Amniotic stem cell (primary cell): ENCODE measurements at regions not wholly inside any gene's neighbourhood (a gene's known extent, or its start where the extent isn't known, plus 50 kb on each side); places are given as distances from the start of the nearest gene placed in this dataset.
A peak's percentile ranks its signal among the peaks of the same experiment; 100 is the strongest.
"Not testable (repeated sequence)": the region's sequence is repeated elsewhere in the genome, so short reads cannot be mapped to it uniquely, and the experiment has no call there.

Experiments
- DNase-seq: peaks from one replicate; lab custom pipeline; 2025; lab: John Stamatoyannopoulos, UW

DNA sequence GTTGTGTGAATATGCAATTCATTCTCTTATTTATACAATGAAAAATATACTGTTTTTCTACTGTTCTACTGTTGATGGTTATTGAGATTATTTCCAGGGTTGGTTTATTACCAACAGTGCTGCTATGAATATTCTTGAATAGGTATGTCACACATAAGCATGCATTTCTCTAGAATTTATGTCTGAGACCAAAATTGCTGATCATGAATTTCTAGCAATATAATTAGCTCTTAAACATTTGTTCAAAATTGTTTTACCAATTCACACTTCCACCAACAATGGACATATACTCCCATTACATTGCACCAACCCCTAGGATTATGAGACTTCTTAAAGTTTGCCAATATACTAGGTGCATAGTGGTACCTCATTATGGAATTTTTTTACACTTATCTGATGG, 164.1 kb upstream of the KCNQ5 start:
- DNase-seq = no peak

GRCh38 chr6:72458521-72458920, 163.3 kb upstream of the KCNQ5 start:
- no peak for DNase-seq

DNA sequence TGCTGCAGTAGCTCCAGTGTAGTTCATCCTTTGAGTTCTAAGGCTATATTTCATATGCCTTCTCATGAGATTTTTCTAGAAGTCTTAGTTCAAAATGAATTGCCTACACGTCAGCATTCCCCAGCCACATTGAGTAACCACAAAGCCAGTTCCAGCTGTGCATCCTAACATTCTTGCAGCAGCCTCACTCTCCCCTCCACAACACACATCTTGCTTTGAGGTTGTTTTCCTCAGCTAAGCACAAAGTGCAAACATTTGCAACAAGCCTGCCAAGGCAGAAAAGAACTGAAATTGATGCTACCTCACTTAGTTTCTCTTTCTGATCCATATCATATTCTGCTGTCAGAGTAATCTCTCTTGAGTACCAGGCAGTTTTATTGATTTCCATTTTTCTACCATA, 160.7 kb upstream of the KCNQ5 start:
- DNase-seq = no peak

GRCh38 chr6:72464246-72464645, 157.6 kb upstream of the KCNQ5 start:
- DNase-seq = no peak

DNA sequence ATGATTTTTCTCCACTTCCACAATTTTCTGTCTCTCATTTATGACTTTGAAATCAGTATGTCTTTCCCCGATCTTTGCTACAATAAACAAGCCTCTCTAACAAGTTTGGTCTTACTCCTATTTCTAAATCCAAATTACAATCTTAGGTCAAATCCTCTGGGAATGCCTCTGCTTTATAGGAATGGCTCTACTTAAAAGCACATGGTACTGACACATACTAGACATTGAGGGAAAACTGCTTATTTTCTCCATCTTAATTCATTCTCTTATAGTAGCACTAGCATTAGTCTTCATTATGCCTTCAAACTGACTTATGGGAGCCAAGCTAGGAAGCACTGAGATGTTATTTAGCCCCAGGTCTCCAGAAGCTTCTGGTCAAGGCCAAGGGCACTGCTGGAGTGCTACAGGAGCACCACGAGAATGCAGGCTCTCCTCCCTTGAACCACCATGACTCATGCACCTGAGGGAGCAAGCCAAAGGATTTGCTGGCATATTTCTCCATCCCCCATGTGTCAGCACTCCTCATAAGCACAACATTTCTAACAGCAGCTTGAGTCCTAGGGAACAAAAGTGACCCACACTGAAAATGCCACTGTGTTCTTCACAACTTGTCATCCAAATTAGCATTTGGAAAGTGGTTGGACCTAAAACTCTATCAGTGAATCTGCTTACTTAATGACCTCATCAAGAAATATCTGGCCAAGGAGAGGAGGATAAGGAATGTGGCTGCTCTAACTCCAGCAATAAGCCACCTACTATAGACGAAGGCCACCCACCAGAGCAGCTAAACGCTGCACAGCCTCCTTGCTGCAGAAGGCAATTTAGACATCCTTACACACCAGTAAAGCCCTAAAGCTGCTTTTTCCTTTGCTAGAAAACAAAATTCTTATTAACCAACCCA, 156.8 kb upstream of the KCNQ5 start:
- peak; percentile 16 for DNase-seq

DNA sequence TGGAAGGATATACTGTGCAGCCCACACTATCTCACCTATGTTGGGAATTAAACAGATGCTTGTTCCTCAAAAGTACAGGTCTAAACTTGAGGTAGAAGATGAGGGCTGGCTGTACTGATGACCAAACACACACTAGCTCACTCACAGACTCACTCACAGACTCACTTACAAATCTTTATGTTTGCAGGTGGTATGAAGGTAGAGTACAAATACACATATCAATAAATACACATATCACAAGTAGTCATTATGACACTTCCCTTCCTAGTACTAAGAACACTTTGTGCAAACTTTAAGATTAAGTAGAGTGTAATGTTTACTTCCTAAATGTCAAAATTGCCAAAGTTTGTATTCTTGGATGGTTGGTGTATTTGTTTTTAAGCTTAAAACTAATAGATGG, 155.4 kb upstream of the KCNQ5 start:
- no peak for DNase-seq

GRCh38 chr6:72466971-72467566, 154.8 kb upstream of the KCNQ5 start:
- no peak for DNase-seq

GRCh38 chr6:72469406-72469983, 152.4 kb upstream of the KCNQ5 start:
- DNase-seq = not testable (repeated sequence)

- DNase-seq = no peak
Observed at GRCh38 chr6:72476051-72476450, 145.8 kb upstream of the KCNQ5 start.

GRCh38 chr6:72476646-72477045, 145.2 kb upstream of the KCNQ5 start:
- no peak for DNase-seq

DNA sequence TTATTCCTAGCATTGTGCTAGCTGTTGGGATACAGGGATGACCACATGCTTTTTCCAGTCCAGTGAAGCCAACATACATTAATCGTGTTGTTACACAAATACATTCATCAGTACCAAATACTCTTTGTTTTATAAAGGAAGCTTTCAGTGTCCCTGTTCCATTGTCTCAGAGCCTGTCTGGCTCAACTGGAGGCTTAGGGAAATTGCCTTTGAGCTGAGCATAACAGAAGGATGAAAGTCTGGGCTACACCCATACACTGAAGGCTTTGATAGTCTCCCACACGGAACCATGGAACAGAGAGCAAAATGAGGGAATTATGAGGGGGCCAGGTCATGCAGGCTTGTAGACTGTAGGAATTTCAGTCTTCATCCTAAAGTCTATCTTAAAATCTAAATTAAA, 126.4 kb upstream of the KCNQ5 start:
- DNase-seq = no peak

- no peak for DNase-seq
Observed at GRCh38 chr6:72497186-72497585, 124.7 kb upstream of the KCNQ5 start.

GRCh38 chr6:72500669-72501068, 121.2 kb upstream of the KCNQ5 start:
- DNase-seq = no peak

GRCh38 chr6:72504406-72504805, 117.5 kb upstream of the KCNQ5 start:
- DNase-seq = no peak

GRCh38 chr6:72505446-72505845, 116.4 kb upstream of the KCNQ5 start:
- DNase-seq = no peak

DNA sequence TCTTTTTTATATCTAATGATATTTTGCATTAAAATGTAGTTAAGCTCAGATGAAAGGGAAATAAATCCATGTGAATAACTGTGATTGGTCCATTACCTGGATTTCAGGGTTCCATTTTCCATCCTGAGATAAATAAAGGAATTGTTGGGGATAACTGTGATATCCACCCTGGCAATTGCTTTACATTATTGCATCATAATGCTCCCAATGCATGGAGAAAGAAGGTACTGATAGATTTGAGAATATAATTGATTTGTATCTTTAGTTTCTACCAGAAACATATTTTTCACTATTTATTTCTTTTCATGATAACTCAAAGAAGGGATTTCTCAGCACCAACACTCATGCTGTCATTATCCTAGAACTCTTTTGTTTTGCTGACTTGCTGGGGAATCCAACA, 102.0 kb upstream of the KCNQ5 start:
- no peak for DNase-seq

GRCh38 chr6:72521684-72522083, 100.2 kb upstream of the KCNQ5 start:
- no peak for DNase-seq

DNA sequence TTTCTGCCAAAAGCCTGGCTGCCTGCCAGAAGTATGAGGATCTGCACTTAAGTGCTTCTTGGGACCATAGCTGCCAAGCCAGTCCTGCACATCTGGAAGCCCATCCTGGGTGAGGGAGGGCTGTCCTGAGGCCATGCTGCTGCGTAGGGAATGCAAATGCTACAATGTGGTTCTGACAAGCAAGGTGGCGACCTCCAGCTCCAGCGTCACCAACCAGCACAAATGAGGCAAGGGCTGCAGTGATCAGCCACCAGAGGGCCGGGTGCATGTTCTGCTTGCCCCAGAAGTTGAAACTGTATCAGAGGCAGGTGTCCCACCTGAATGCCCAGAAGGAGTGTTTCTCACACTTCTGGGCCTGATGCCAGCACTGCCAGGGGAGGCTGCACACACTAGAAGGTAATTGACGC, 99.1 kb upstream of the KCNQ5 start:
- DNase-seq = no peak

DNA sequence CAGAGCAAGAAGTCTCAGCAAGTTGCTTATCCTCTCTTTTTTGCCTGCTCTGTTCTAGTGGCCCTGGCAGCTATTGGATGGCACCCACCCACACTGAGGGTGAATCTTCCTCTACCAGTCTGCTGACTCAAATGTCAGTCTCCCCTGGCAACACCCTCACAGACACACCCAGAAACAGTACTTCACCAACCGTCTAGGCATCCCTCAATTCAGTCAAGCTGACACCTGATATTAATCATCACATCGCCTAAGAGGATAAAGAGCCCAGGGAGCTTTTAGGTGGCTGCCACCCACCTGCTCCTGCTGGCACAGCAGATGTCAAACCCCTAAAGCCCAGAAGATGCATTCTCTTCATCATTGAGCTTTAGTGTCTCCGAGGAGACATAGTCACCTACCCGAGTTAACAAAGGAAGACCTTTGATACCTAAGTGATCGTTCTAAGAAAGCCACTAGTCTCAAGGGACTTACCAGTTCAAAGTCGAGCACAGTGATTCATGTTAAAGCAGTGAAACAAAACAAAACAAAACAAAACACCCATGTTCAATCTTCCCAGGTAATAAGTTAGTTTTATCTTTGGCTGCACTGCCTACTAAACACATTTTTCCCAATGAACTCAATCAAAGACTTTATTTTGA, 97.7 kb upstream of the KCNQ5 start:
- DNase-seq = no peak

DNA sequence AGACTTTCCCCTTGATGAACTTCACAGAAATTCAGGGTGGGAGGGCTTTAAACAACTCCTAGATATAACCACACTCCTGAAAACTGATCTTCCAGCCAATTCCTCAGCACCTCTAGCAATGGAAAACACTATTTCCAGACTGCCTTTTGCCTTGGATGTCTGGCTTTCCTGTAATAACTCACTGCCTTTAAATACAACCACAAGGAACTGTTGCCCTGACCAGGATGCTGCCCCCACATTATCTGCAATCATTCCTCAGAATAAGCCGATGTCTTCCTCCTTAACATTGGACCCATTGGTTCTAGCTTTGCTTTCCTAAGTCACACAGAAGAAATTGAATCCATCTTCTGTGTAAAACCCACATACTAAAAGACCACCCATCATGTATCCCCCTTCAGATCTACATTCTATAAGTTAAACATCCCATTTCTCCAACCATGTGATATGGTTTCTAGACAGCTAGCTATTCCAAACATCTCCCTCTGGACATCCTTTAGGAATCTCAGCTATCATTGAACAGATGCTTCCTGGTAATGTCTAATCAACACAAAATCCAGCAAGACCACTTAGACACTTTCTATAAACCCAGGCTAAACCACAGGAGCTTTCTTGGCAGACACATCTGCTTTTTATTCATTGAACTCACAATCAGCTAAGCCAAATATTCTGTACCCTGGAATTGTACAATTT, 95.9 kb upstream of the KCNQ5 start:
- no peak for DNase-seq

GRCh38 chr6:72530152-72530551, 91.7 kb upstream of the KCNQ5 start:
- DNase-seq = no peak

- no peak for DNase-seq
Observed at GRCh38 chr6:72530750-72531149, 91.1 kb upstream of the KCNQ5 start.
